ENCODE measurements at regions not wholly inside any gene's neighbourhood (a gene's known extent, or its start where the extent isn't known, plus 50 kb on each side); places are given as distances from the start of the nearest gene placed in this dataset.

DNA sequence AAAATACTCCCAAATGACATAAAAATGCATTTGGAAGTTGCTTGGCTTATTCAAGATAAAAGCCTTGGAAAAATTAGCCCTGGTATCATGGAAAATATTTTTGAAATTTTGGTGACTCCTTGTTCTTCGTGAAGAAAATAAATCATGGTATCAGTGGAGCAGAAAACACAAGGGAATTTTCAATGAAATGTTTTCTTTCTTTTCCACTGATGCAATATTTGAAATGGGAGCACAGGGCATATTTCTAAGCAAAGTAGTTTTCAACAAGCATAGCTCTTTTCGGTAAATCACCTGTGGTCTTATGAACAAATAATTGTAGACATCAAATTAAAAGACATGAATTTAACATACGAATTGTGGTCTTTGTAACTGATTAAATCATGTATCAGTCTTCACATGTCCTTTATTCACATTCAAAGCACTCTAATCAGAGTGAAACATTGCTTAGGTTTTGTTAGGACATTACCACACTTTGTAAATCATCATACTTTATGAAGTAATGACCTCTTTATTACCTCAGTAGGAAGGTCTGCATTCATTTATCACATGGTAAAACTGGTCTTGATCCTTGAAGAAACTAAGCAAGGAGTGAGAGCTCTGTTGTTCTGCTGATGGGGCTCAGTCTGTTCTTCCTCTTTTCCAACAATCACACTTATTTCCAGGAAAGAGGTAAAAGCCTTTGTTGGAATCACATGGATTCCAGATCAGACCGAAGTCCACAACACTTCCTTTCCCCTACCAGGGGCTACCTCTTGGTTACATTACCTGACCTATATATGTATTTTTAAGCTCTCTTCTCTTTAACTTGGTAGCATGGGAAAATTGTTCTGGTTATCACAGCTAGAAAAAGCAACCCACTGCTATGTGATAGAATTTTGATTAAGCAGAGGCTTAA, 413.5 kb upstream of the THBS1 start:
- DNase-seq (ENCODE audit: low spot score) (no peak), ATAC-seq (no peak)
- H3K36me3 Mint-ChIP-seq = no peaks in the 10 kb centered on the region
- ChIA-PET CTCF (no interaction called here), POLR2A (no interaction called here)
- TF ChIP-seq, protein P1, sequence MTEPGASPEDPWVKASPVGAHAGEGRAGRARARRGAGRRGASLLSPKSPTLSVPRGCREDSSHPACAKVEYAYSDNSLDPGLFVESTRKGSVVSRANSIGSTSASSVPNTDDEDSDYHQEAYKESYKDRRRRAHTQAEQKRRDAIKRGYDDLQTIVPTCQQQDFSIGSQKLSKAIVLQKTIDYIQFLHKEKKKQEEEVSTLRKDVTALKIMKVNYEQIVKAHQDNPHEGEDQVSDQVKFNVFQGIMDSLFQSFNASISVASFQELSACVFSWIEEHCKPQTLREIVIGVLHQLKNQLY (CRISPR knock-in tag; IDR thresholded peaks at IDR 0.05) = no peak
- no peak for TF ChIP-seq MXD4 (CRISPR knock-in tag; IDR thresholded peaks at IDR 0.05; ENCODE audit: borderline replicate concordance)
- TF ChIP-seq IRF2 (CRISPR knock-in tag; IDR thresholded peaks at IDR 0.05; ENCODE audit: borderline replicate concordance, low read depth) = no peak
- no peak for TF ChIP-seq ZNF416 (CRISPR knock-in tag; IDR thresholded peaks at IDR 0.05)
- H3K4me3 Mint-ChIP-seq = no peak overlapping the region
- no peak overlapping the region; the same call in 1 of the 2 replicates for H3K27ac Mint-ChIP-seq
- peaks cover 32% of the 10 kb centered on the region for H3K4me1 Mint-ChIP-seq
- H3K9me3 Mint-ChIP-seq = no peaks in the 10 kb centered on the region; the same call in 1 of the 2 replicates
- no peaks in the 10 kb centered on the region for H3K27me3 Mint-ChIP-seq (ENCODE audit: low read depth)

- CTCF ChIA-PET = interaction anchor here (0.6 to 2.1 kb wide), 20 partner anchors 15 to 585 kb away, joined by 3 to 44 read pairs (median 4); partner anchors contain the start of gene THBS1
- peak; percentile 63 for DNase-seq (ENCODE audit: low spot score)
- peak overlapping the region; percentile 91 for H3K27ac Mint-ChIP-seq
- H3K27me3 Mint-ChIP-seq (ENCODE audit: low read depth) = no peaks in the 10 kb centered on the region
- POLR2A ChIA-PET = interaction anchor here (1.0 to 2.3 kb wide), 2 partner anchors 41 to 409 kb away, joined by 3 to 24 read pairs; partner anchors contain the start of gene THBS1
- TF ChIP-seq GRHL2 (CRISPR knock-in tag; IDR thresholded peaks at IDR 0.05; ENCODE audit: insufficient replicate concordance, severe bottlenecking) (no peak), TEAD1 (CRISPR knock-in tag; IDR thresholded peaks at IDR 0.05) (no peak), SP1 (CRISPR knock-in tag; conservative IDR thresholded peaks at IDR 0.05) (0 out of 2 replicates have a peak, but pooled peaks have one; percentile 19), JUN (CRISPR knock-in tag; IDR thresholded peaks at IDR 0.05) (no peak)
- peaks cover 43% of the 10 kb centered on the region for H3K4me1 Mint-ChIP-seq
- H3K9me3 Mint-ChIP-seq = no peaks in the 10 kb centered on the region
- peak; percentile 96 for ATAC-seq
- H3K4me3 Mint-ChIP-seq = no peak overlapping the region
- H3K36me3 Mint-ChIP-seq = no peaks in the 10 kb centered on the region
These were observed 408.9 kb upstream of the THBS1 start for GRCh38 chr15:39171944-39172368.

- peaks cover 37% of the 10 kb centered on the region for H3K4me1 Mint-ChIP-seq
These were observed 408.2 kb upstream of the THBS1 start for GRCh38 chr15:39172380-39173281.

DNA sequence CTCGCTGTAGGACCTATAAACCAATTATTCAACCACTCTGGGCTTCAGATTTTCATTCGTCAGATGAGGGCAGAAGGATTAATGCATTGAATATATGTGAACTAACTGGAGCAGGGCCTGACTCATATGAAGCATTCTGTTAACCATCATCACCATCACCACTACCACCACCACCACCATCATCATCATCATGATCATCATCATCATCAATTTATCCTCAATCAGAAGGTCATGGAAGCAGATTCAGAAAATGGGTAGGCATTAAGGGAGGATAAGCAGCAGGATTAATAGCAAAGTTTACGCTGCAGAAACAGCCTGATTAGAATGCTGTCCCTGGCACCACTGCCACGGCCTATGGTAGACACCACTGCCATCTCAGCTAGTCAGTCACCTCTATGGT, 407.5 kb upstream of the THBS1 start:
- TF ChIP-seq NR1H2 (CRISPR knock-in tag; IDR thresholded peaks at IDR 0.05) (no peak), SMAD4 (CRISPR knock-in tag; IDR thresholded peaks at IDR 0.05) (no peak), ZNF423 (CRISPR knock-in tag; IDR thresholded peaks at IDR 0.05) (no peak), ZNF396 (CRISPR knock-in tag; IDR thresholded peaks at IDR 0.05; ENCODE audit: borderline replicate concordance) (no peak), FOXP4 (CRISPR knock-in tag; IDR thresholded peaks at IDR 0.05) (no peak), SOX15 (CRISPR knock-in tag; IDR thresholded peaks at IDR 0.05) (no peak)

More at GRCh38 chr15:39172380-39173281, 408.2 kb upstream of the THBS1 start:
- ATAC-seq (peak; percentile 14), DNase-seq (ENCODE audit: low spot score) (no peak)
- CTCF ChIA-PET = interaction anchor here (0.7 to 2.1 kb wide), 18 partner anchors 16 to 584 kb away, joined by 3 to 44 read pairs (median 4); partner anchors contain the start of gene THBS1
- H3K27ac Mint-ChIP-seq = peak overlapping the region; percentile 91
- no peaks in the 10 kb centered on the region for H3K27me3 Mint-ChIP-seq (ENCODE audit: low read depth)
- H3K36me3 Mint-ChIP-seq = no peaks in the 10 kb centered on the region
- POLR2A ChIA-PET = interaction anchor here (1.0 to 2.3 kb wide), 2 partner anchors 41 to 408 kb away, joined by 3 to 24 read pairs; partner anchors contain the start of gene THBS1
- no peak overlapping the region for H3K4me3 Mint-ChIP-seq
- H3K9me3 Mint-ChIP-seq = no peaks in the 10 kb centered on the region
- TF ChIP-seq MAX (CRISPR knock-in tag; IDR thresholded peaks at IDR 0.05) = 0 out of 2 replicates have a peak, but pooled peaks have one; percentile 35
- TF ChIP-seq, protein P2, sequence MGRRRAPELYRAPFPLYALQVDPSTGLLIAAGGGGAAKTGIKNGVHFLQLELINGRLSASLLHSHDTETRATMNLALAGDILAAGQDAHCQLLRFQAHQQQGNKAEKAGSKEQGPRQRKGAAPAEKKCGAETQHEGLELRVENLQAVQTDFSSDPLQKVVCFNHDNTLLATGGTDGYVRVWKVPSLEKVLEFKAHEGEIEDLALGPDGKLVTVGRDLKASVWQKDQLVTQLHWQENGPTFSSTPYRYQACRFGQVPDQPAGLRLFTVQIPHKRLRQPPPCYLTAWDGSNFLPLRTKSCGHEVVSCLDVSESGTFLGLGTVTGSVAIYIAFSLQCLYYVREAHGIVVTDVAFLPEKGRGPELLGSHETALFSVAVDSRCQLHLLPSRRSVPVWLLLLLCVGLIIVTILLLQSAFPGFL (CRISPR knock-in tag; IDR thresholded peaks at IDR 0.05; ENCODE audit: borderline replicate concordance) = no peak

More for the DNA sequence above, 407.5 kb upstream of the THBS1 start:
- no peak overlapping the region for H3K4me3 Mint-ChIP-seq
- H3K4me1 Mint-ChIP-seq = peaks cover 36% of the 10 kb centered on the region
- no peaks in the 10 kb centered on the region for H3K27me3 Mint-ChIP-seq (ENCODE audit: low read depth)
- ChIA-PET CTCF (interaction anchor here (1.8 kb wide), 1 partner anchor 96 kb away, joined by 7 read pairs; no protein-coding TSS in a partner anchor), POLR2A (interaction anchor here (0.6 to 2.3 kb wide), 2 partner anchors 107 to 407 kb away, joined by 5 to 24 read pairs; partner anchors contain the start of gene THBS1)
- no peaks in the 10 kb centered on the region for H3K36me3 Mint-ChIP-seq
- H3K27ac Mint-ChIP-seq = no peak overlapping the region
- DNase-seq (ENCODE audit: low spot score) (no peak), ATAC-seq (no peak)
- no peaks in the 10 kb centered on the region for H3K9me3 Mint-ChIP-seq
